Endothelial cell of umbilical vein (primary cell): ENCODE measurements at regions not wholly inside any gene's neighbourhood (a gene's known extent, or its start where the extent isn't known, plus 50 kb on each side); places are given as distances from the start of the nearest gene placed in this dataset.

Experiments used
- BruUV-seq: library from RNA; stranded (reverse); fragments of 400-500 nt; replicated peaks from 2 replicates; lab custom pipeline; 2021; lab: Mats Ljungman, UMichigan
- CTCF ChIA-PET: fragments of 300-600, 350-600 bp; sonication (Branson Sonifier 250); formaldehyde crosslinking; loops from one replicate; lab custom pipeline; 2021; ENCODE audit warnings: antibody characterized with exemption, inconsistent platforms; lab: Charles Lee
- POLR2A ChIA-PET: fragments of 300-600, 350-600 bp; sonication (Branson Sonifier 250); formaldehyde crosslinking; loops from one replicate; lab custom pipeline; 2021; ENCODE audit warnings: antibody characterized with exemption, inconsistent platforms; lab: Charles Lee
- DNase-seq: peaks from one replicate; pipeline ENCODE4 v3.0.0-alpha.2; 2011; ENCODE audit warnings: low read depth, low spot score
- FAIRE-seq: peaks from 2 replicates; lab custom pipeline; 2011; peaks lifted over from hg19 to GRCh38; lab: Jason Lieb, UNC
- H2AFZ ChIP-seq: 2 replicates; pipeline ENCODE4 v1.6.0; 2012; ENCODE audit warnings: low read depth, low read length, control low read depth, inconsistent platforms
- H3K27ac ChIP-seq: 2 replicates; pipeline ENCODE4 v1.5.1; 2011; ENCODE audit warnings: low read depth, mild to moderate bottlenecking, control low read depth, low read length, moderate library complexity; ENCODE audit not compliant: insufficient read depth
- H3K27me3 ChIP-seq, 2 experiments: 2 replicates each; pipeline versions ENCODE4 v1.6.0 to v1.6.1; 2011; ENCODE audit warnings: low read length in 2 of 2, mixed read lengths in 1 of 2; ENCODE audit not compliant: control insufficient read depth in 2 of 2, insufficient read depth in 2 of 2
- H3K36me3 ChIP-seq, 2 experiments: 2 replicates in 1 of 2; 3 replicates in 1 of 2; pipeline ENCODE4 v1.5.1; 2011; ENCODE audit warnings: low read length in 2 of 2, mild to moderate bottlenecking in 1 of 2, moderate library complexity in 1 of 2; ENCODE audit not compliant: control insufficient read depth in 2 of 2, insufficient read depth in 2 of 2; ENCODE audit errors: extremely low read depth in 1 of 2
- H3K4me1 ChIP-seq: 3 replicates; pipeline ENCODE4 v1.5.1; 2011; ENCODE audit warnings: mild to moderate bottlenecking, low read length; ENCODE audit not compliant: control insufficient read depth, insufficient read depth; ENCODE audit errors: extremely low read depth
- H3K4me2 ChIP-seq: 2 replicates; pipeline ENCODE4 v1.6.1; 2011; ENCODE audit warnings: low read length, control low read depth, mixed read lengths; ENCODE audit not compliant: insufficient read depth
- H3K4me3 ChIP-seq, 3 experiments: fragments of 200-600 bp in 1 of 3; sonication (generic), shearing (Covaris generic) in 1 of 3; replicated peaks in 1 of 3; 2 replicates each; pipeline ENCODE4 v1.5.1; 2011 to 2016; ENCODE audit warnings: control low read depth in 3 of 3, low read length in 3 of 3, mild to moderate bottlenecking in 2 of 3, inconsistent platforms in 1 of 3, low read depth in 1 of 3, moderate library complexity in 1 of 3; ENCODE audit not compliant: insufficient read depth in 1 of 3
- H3K79me2 ChIP-seq: 2 replicates; pipeline ENCODE4 v1.6.0; 2012; ENCODE audit warnings: low read length, inconsistent platforms; ENCODE audit not compliant: control insufficient read depth, insufficient read depth
- H3K9ac ChIP-seq: replicated peaks from 2 replicates; pipeline ENCODE3; 2011; ENCODE audit warnings: low read length, control low read depth; ENCODE audit not compliant: insufficient read depth; ENCODE audit errors: extremely low read depth
- H3K9me1 ChIP-seq: replicated peaks from 3 replicates; pipeline ENCODE4 v1.6.0; 2011; ENCODE audit warnings: mild to moderate bottlenecking, low read length; ENCODE audit not compliant: control insufficient read depth, insufficient read depth; ENCODE audit errors: extremely low read depth
- H3K9me3 ChIP-seq: replicated peaks from 2 replicates; pipeline ENCODE4 v1.5.1; 2012; ENCODE audit warnings: low read length, inconsistent platforms; ENCODE audit not compliant: control insufficient read depth, insufficient read depth
- H4K20me1 ChIP-seq: replicated peaks from 2 replicates; pipeline ENCODE3; 2011; ENCODE audit warnings: mild to moderate bottlenecking, low read length; ENCODE audit not compliant: control insufficient read depth, insufficient read depth; ENCODE audit errors: extremely low read depth
- EZH2 ChIP-seq: IDR thresholded peaks from 2 replicates; pipeline ENCODE4 v1.6.1; 2012; ENCODE audit warnings: borderline replicate concordance, low read depth, mild to moderate bottlenecking, moderate library complexity, low read length, inconsistent platforms; ENCODE audit not compliant: severe bottlenecking
- FOS ChIP-seq: IDR thresholded peaks from 2 replicates; pipeline ENCODE4 v1.6.1; 2011; ENCODE audit warnings: mild to moderate bottlenecking, low read length, moderate library complexity, borderline replicate concordance; ENCODE audit not compliant: insufficient read depth
- GATA2 ChIP-seq: IDR thresholded peaks from 2 replicates; pipeline ENCODE4 v1.7.0; 2011; ENCODE audit warnings: low read depth, mild to moderate bottlenecking, moderate library complexity, mixed read lengths, low read length; ENCODE audit not compliant: insufficient read length, insufficient read depth
- JUN ChIP-seq: IDR thresholded peaks from 2 replicates; pipeline ENCODE4 v1.6.1; 2011; ENCODE audit warnings: borderline replicate concordance, low read depth; ENCODE audit not compliant: insufficient read length, insufficient read depth
- MYC ChIP-seq: IDR thresholded peaks from one replicate; pipeline ENCODE4 v1.6.1; 2011; ENCODE audit warnings: mild to moderate bottlenecking, low read depth, low read length
- POLR2A ChIP-seq: IDR thresholded peaks from 2 replicates; pipeline ENCODE4 v1.6.1; 2012; ENCODE audit warnings: low read depth, mild to moderate bottlenecking, control low read depth, low read length
- POLR2AphosphoS5 ChIP-seq: IDR thresholded peaks from 2 replicates; pipeline ENCODE4 v1.6.1; 2012; ENCODE audit warnings: low read depth, mild to moderate bottlenecking, control low read depth, low read length, moderate library complexity; ENCODE audit not compliant: insufficient read depth
- dilution Hi-C: fragments of 300-500 bp; cut with MboI; formaldehyde crosslinking; loops from one replicate; pipeline ENCODE4 v1.15.0; 2019; ENCODE audit warnings: low sequenced_read_pairs; ENCODE audit not compliant: extremely low pct_ligation_motif_present
- intact Hi-C: fragments of 100-400 bp; cut with micrococcal nuclease; formaldehyde crosslinking; loops from one replicate; pipeline ENCODE4 v1.10.0; 2022
- TF ChIP-seq, protein P1 (sequence below): IDR thresholded peaks from 2 replicates; pipeline ENCODE4 v1.6.1; 2011; ENCODE audit not compliant: insufficient read depth, insufficient read length
- TF ChIP-seq, protein P2 (sequence below), 2 donors: IDR thresholded peaks; 1 replicate in 1 of 2; 2 replicates in 1 of 2; pipeline ENCODE4 v1.5.1; 2011; ENCODE audit warnings: low read length in 2 of 2, mild to moderate bottlenecking in 2 of 2, moderate library complexity in 2 of 2, control low read depth in 1 of 2, inconsistent platforms in 1 of 2, low read depth in 1 of 2; ENCODE audit not compliant: insufficient read depth in 1 of 2; ENCODE audit errors: extremely low read depth in 1 of 2

DNA sequence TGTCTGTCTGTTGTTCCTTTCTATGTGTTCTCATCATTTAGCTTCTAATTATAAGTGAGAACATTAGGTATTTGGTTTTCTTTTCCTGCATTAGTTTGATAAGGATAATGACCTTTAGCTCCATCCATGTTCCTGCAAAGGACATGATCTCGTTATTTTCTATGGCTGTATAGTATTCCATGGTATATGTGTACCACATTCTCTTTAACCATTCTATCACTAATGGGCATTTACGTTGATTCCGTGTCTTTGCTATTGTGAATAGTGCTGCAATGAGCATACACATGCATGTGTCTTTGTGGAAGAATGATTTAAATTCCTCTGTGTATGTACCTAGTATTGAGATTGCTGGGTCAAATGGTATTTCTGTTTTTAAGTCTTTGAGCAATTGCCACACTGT is 1799.7 kb downstream of the SLITRK5 start:
- Histone ChIP-seq H3K9me3 (no peaks in the 10 kb centered on the region), H3K27me3 (no peaks in the 10 kb centered on the region), H3K9me1 (no peaks in the 10 kb centered on the region), H3K27ac (no peak overlapping the region), H3K4me2 (no peak overlapping the region), H3K4me3 (no peak overlapping the region), H4K20me1 (no peaks in the 10 kb centered on the region), H3K36me3 (no peaks in the 10 kb centered on the region), H3K79me2 (no peaks in the 10 kb centered on the region), H3K9ac (no peak overlapping the region), H3K4me1 (no peaks in the 10 kb centered on the region), H2AFZ (no peak overlapping the region)
- no peak for FAIRE-seq
- DNase-seq: no peak
- CTCF ChIA-PET: no interaction called here
- dilution Hi-C loops: no loop called here
- TF ChIP-seq FOS (no peak), JUN (no peak)
- no TSS peak for BruUV-seq
- intact Hi-C loops: no loop called here
- POLR2A ChIA-PET: no interaction called here

DNA sequence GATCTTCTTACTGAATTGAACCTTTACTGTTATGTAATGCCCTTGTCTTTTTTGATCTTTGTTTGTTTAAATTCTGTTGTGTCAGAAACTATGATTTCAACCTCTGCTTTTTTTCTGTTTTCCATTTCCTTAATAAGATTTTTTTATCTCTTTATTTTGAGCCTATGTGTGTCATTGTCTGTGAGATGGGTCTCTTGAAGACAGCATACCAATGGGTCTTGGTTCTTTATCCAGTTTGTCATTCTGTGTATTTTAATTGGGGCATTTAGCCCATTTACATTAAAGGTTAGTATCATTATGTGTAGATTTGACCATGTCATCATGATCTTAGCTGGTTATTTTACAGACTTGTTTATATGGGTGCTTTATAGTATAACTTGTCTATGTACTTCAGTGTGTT is 1803.3 kb downstream of the SLITRK5 start:
- no peaks in the 10 kb centered on the region for H3K9me1 ChIP-seq
- H3K4me1 ChIP-seq: no peaks in the 10 kb centered on the region
- no peaks in the 10 kb centered on the region for H3K79me2 ChIP-seq
- no peaks in the 10 kb centered on the region for H3K9me3 ChIP-seq
- no peaks in the 10 kb centered on the region for H4K20me1 ChIP-seq
- no peaks in the 10 kb centered on the region for H3K36me3 ChIP-seq
- dilution Hi-C loops: no loop called here
- intact Hi-C loops: no loop called here
- DNase-seq (no peak), FAIRE-seq (no peak)
- no peak overlapping the region for H3K4me3 ChIP-seq
- CTCF ChIA-PET: no interaction called here
- POLR2A ChIA-PET: no interaction called here
- H3K27ac ChIP-seq: no peak overlapping the region
- H3K9ac ChIP-seq: no peak overlapping the region
- H3K4me2 ChIP-seq: no peak overlapping the region
- no peak overlapping the region for H2AFZ ChIP-seq
- TF ChIP-seq EZH2 (no peak), GATA2 (no peak), FOS (no peak), POLR2AphosphoS5 (no peak), MYC (no peak), POLR2A (no peak), JUN (no peak)
- TF ChIP-seq, protein P1, sequence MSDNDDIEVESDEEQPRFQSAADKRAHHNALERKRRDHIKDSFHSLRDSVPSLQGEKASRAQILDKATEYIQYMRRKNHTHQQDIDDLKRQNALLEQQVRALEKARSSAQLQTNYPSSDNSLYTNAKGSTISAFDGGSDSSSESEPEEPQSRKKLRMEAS: no peak
- TF ChIP-seq, protein P2, sequence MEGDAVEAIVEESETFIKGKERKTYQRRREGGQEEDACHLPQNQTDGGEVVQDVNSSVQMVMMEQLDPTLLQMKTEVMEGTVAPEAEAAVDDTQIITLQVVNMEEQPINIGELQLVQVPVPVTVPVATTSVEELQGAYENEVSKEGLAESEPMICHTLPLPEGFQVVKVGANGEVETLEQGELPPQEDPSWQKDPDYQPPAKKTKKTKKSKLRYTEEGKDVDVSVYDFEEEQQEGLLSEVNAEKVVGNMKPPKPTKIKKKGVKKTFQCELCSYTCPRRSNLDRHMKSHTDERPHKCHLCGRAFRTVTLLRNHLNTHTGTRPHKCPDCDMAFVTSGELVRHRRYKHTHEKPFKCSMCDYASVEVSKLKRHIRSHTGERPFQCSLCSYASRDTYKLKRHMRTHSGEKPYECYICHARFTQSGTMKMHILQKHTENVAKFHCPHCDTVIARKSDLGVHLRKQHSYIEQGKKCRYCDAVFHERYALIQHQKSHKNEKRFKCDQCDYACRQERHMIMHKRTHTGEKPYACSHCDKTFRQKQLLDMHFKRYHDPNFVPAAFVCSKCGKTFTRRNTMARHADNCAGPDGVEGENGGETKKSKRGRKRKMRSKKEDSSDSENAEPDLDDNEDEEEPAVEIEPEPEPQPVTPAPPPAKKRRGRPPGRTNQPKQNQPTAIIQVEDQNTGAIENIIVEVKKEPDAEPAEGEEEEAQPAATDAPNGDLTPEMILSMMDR (IDR thresholded peaks at IDR 0.05; ENCODE audit: extremely low read depth in 1 of 2, insufficient read depth in 1 of 2, low read depth in 1 of 2, low read length in 2 of 2): no peak
- BruUV-seq: no TSS peak
- no peaks in the 10 kb centered on the region for H3K27me3 ChIP-seq
